ENCODE measurements at regions not wholly inside any gene's neighbourhood (a gene's known extent, or its start where the extent isn't known, plus 50 kb on each side); places are given as distances from the start of the nearest gene placed in this dataset.

GRCh38 chr18:78136986-78137385 is 842.6 kb upstream of the SALL3 start:
- Histone ChIP-seq H3K79me1 (replicated peaks; ENCODE audit: low read length, poor library complexity, severe bottlenecking) (no peaks in the 10 kb centered on the region), H3K23ac (ENCODE audit: low read length in 2 of 2) (no peak overlapping the region), H4K91ac (ENCODE audit: low read length) (no peak overlapping the region), H2BK15ac (ENCODE audit: low read depth, poor library complexity, severe bottlenecking) (no peak overlapping the region), H3K4ac (ENCODE audit: low read depth in 1 of 2, low read length in 2 of 2) (no peak overlapping the region), H3K4me3 (ENCODE audit: insufficient read depth in 1 of 2, low read depth in 1 of 2, low read length in 2 of 2) (no peak overlapping the region), H2BK120ac (ENCODE audit: low read depth, low read length) (no peak overlapping the region), H3K4me1 (ENCODE audit: control insufficient read depth, insufficient read depth, low read depth, low read length) (no peaks in the 10 kb centered on the region), H3K27me3 (ENCODE audit: control insufficient read depth in 1 of 2, insufficient read depth in 1 of 2, low read length in 2 of 2) (no peaks in the 10 kb centered on the region), H3K27ac (ENCODE audit: low read length, poor library complexity, severe bottlenecking) (no peak overlapping the region), H2AFZ (ENCODE audit: low read depth, low read length) (no peak overlapping the region), H3K18ac (ENCODE audit: low read depth in 1 of 2, low read length in 2 of 2) (no peak overlapping the region), H3K4me2 (ENCODE audit: low read length, poor library complexity, severe bottlenecking) (no peak overlapping the region), H3K9me3 (ENCODE audit: control insufficient read depth, low read length) (peaks cover 3% of the 10 kb centered on the region), H3K14ac (ENCODE audit: low read length in 2 of 2) (no peak overlapping the region), H2AK5ac (ENCODE audit: low read length, severe bottlenecking) (no peak overlapping the region), H2BK12ac (ENCODE audit: low read length in 2 of 2) (no peak overlapping the region), H3K9ac (ENCODE audit: low read length) (no peak overlapping the region), H3K36me3 (ENCODE audit: control insufficient read depth in 1 of 2, insufficient read depth in 2 of 2, low read depth in 1 of 2, low read length in 2 of 2) (no peaks in the 10 kb centered on the region), H2BK5ac (ENCODE audit: low read depth, low read length, poor library complexity, severe bottlenecking) (no peak overlapping the region), H4K8ac (ENCODE audit: low read length) (no peak overlapping the region)
- WGBS: 67% methylated on average over 5 of the region's 6 CpGs
- DNase-seq: no peak

GRCh38 chr18:78138983-78139496 is 840.6 kb upstream of the SALL3 start:
- H3K4me3 ChIP-seq (ENCODE audit: insufficient read depth in 1 of 2, low read depth in 1 of 2, low read length in 2 of 2): no peak overlapping the region
- H2AK5ac ChIP-seq (ENCODE audit: low read length, severe bottlenecking): no peak overlapping the region
- H4K8ac ChIP-seq (ENCODE audit: low read length): no peak overlapping the region
- no peak overlapping the region for H2BK15ac ChIP-seq (ENCODE audit: low read depth, poor library complexity, severe bottlenecking)
- no peak overlapping the region for H3K27ac ChIP-seq (ENCODE audit: low read length, poor library complexity, severe bottlenecking)
- H3K27me3 ChIP-seq (ENCODE audit: control insufficient read depth in 1 of 2, insufficient read depth in 1 of 2, low read length in 2 of 2): no peaks in the 10 kb centered on the region
- no peak overlapping the region for H2BK12ac ChIP-seq (ENCODE audit: low read length in 2 of 2)
- H2BK5ac ChIP-seq (ENCODE audit: low read depth, low read length, poor library complexity, severe bottlenecking): no peak overlapping the region
- no peak overlapping the region for H3K14ac ChIP-seq (ENCODE audit: low read length in 2 of 2)
- H3K9ac ChIP-seq (ENCODE audit: low read length): no peak overlapping the region
- H3K4me1 ChIP-seq (ENCODE audit: control insufficient read depth, insufficient read depth, low read depth, low read length): no peaks in the 10 kb centered on the region
- H2AFZ ChIP-seq (ENCODE audit: low read depth, low read length): no peak overlapping the region
- no peak overlapping the region for H2BK120ac ChIP-seq (ENCODE audit: low read depth, low read length)
- H3K9me3 ChIP-seq (ENCODE audit: control insufficient read depth, low read length): peaks cover 3% of the 10 kb centered on the region
- no peaks in the 10 kb centered on the region for H3K79me1 ChIP-seq (replicated peaks; ENCODE audit: low read length, poor library complexity, severe bottlenecking)
- no peak overlapping the region for H4K91ac ChIP-seq (ENCODE audit: low read length)
- 41% methylated on average over 11 of the region's 11 CpGs for WGBS
- H3K23ac ChIP-seq (ENCODE audit: low read length in 2 of 2): no peak overlapping the region
- no peak overlapping the region for H3K4ac ChIP-seq (ENCODE audit: low read depth in 1 of 2, low read length in 2 of 2)
- H3K36me3 ChIP-seq (ENCODE audit: control insufficient read depth in 1 of 2, insufficient read depth in 2 of 2, low read depth in 1 of 2, low read length in 2 of 2): no peaks in the 10 kb centered on the region
- H3K18ac ChIP-seq (ENCODE audit: low read depth in 1 of 2, low read length in 2 of 2): no peak overlapping the region
- H3K4me2 ChIP-seq (ENCODE audit: low read length, poor library complexity, severe bottlenecking): no peak overlapping the region
- no peak for DNase-seq

- no peak for DNase-seq
- WGBS: 83% methylated on average over 9 of the region's 9 CpGs
- Histone ChIP-seq H3K4ac (ENCODE audit: low read depth in 1 of 2, low read length in 2 of 2) (no peak overlapping the region), H2AK5ac (ENCODE audit: low read length, severe bottlenecking) (no peak overlapping the region), H3K79me1 (replicated peaks; ENCODE audit: low read length, poor library complexity, severe bottlenecking) (no peaks in the 10 kb centered on the region), H3K27me3 (ENCODE audit: control insufficient read depth in 1 of 2, insufficient read depth in 1 of 2, low read length in 2 of 2) (no peaks in the 10 kb centered on the region), H3K14ac (ENCODE audit: low read length in 2 of 2) (no peak overlapping the region), H3K9ac (ENCODE audit: low read length) (no peak overlapping the region), H2BK5ac (ENCODE audit: low read depth, low read length, poor library complexity, severe bottlenecking) (no peak overlapping the region), H3K36me3 (ENCODE audit: control insufficient read depth in 1 of 2, insufficient read depth in 2 of 2, low read depth in 1 of 2, low read length in 2 of 2) (no peaks in the 10 kb centered on the region), H2BK15ac (ENCODE audit: low read depth, poor library complexity, severe bottlenecking) (no peak overlapping the region), H4K91ac (ENCODE audit: low read length) (no peak overlapping the region), H3K27ac (ENCODE audit: low read length, poor library complexity, severe bottlenecking) (no peak overlapping the region), H3K4me3 (ENCODE audit: insufficient read depth in 1 of 2, low read depth in 1 of 2, low read length in 2 of 2) (no peak overlapping the region), H2BK12ac (ENCODE audit: low read length in 2 of 2) (no peak overlapping the region), H3K23ac (ENCODE audit: low read length in 2 of 2) (no peak overlapping the region), H3K4me2 (ENCODE audit: low read length, poor library complexity, severe bottlenecking) (no peak overlapping the region), H3K18ac (ENCODE audit: low read depth in 1 of 2, low read length in 2 of 2) (no peak overlapping the region), H2AFZ (ENCODE audit: low read depth, low read length) (no peak overlapping the region), H2BK120ac (ENCODE audit: low read depth, low read length) (no peak overlapping the region), H3K9me3 (ENCODE audit: control insufficient read depth, low read length) (peaks cover 3% of the 10 kb centered on the region), H4K8ac (ENCODE audit: low read length) (no peak overlapping the region), H3K4me1 (ENCODE audit: control insufficient read depth, insufficient read depth, low read depth, low read length) (no peaks in the 10 kb centered on the region)
Observed at GRCh38 chr18:78140294-78140693, 839.3 kb upstream of the SALL3 start.

- Histone ChIP-seq H4K91ac (ENCODE audit: low read length) (no peak overlapping the region), H3K4me3 (ENCODE audit: insufficient read depth in 1 of 2, low read depth in 1 of 2, low read length in 2 of 2) (no peak overlapping the region), H2BK120ac (ENCODE audit: low read depth, low read length) (no peak overlapping the region), H3K79me1 (replicated peaks; ENCODE audit: low read length, poor library complexity, severe bottlenecking) (no peaks in the 10 kb centered on the region), H3K4me2 (ENCODE audit: low read length, poor library complexity, severe bottlenecking) (no peak overlapping the region), H3K36me3 (ENCODE audit: control insufficient read depth in 1 of 2, insufficient read depth in 2 of 2, low read depth in 1 of 2, low read length in 2 of 2) (no peaks in the 10 kb centered on the region), H2AFZ (ENCODE audit: low read depth, low read length) (no peak overlapping the region), H3K4ac (ENCODE audit: low read depth in 1 of 2, low read length in 2 of 2) (no peak overlapping the region), H2AK5ac (ENCODE audit: low read length, severe bottlenecking) (no peak overlapping the region), H3K23ac (ENCODE audit: low read length in 2 of 2) (no peak overlapping the region), H3K9me3 (ENCODE audit: control insufficient read depth, low read length) (peaks cover 5% of the 10 kb centered on the region), H2BK5ac (ENCODE audit: low read depth, low read length, poor library complexity, severe bottlenecking) (no peak overlapping the region), H2BK15ac (ENCODE audit: low read depth, poor library complexity, severe bottlenecking) (no peak overlapping the region), H3K18ac (ENCODE audit: low read depth in 1 of 2, low read length in 2 of 2) (no peak overlapping the region), H3K27ac (ENCODE audit: low read length, poor library complexity, severe bottlenecking) (no peak overlapping the region), H4K8ac (ENCODE audit: low read length) (no peak overlapping the region), H3K9ac (ENCODE audit: low read length) (no peak overlapping the region), H2BK12ac (ENCODE audit: low read length in 2 of 2) (no peak overlapping the region), H3K4me1 (ENCODE audit: control insufficient read depth, insufficient read depth, low read depth, low read length) (no peaks in the 10 kb centered on the region), H3K14ac (ENCODE audit: low read length in 2 of 2) (no peak overlapping the region), H3K27me3 (ENCODE audit: control insufficient read depth in 1 of 2, insufficient read depth in 1 of 2, low read length in 2 of 2) (no peaks in the 10 kb centered on the region)
- no peak for DNase-seq
- WGBS: 84% methylated on average over 10 of the region's 11 CpGs
Observed at GRCh38 chr18:78144669-78145068, 834.9 kb upstream of the SALL3 start.

Measured in mesenchymal stem cell (in vitro differentiated cells and primary cell).